ENCODE measurements at regions not wholly inside any gene's neighbourhood (a gene's known extent, or its start where the extent isn't known, plus 50 kb on each side); places are given as distances from the start of the nearest gene placed in this dataset.
"Not testable (repeated sequence)": the region's sequence is repeated elsewhere in the genome, so short reads cannot be mapped to it uniquely, and the experiment has no call there.

GRCh38 chr21:14058566-14058965, 152.2 kb downstream of the LIPI start:
- no peak for DNase-seq

- DNase-seq, result not testable (repeated sequence)
Observed at GRCh38 chr21:14057841-14058481, 152.8 kb downstream of the LIPI start.

GRCh38 chr21:14057313-14057712, 153.4 kb downstream of the LIPI start:
- no peak for DNase-seq

GRCh38 chr21:14056771-14057191, 154.0 kb downstream of the LIPI start:
- no peak for DNase-seq

- DNase-seq, result not testable (repeated sequence)
Observed at GRCh38 chr21:14055746-14056515, 154.8 kb downstream of the LIPI start.

- no peak for DNase-seq
Observed at GRCh38 chr21:14054682-14055081, 156.1 kb downstream of the LIPI start.

GRCh38 chr21:14050121-14050520, 160.6 kb downstream of the LIPI start:
- DNase-seq, result no peak

GRCh38 chr21:14046401-14046800, 164.4 kb downstream of the LIPI start:
- DNase-seq, result no peak

GRCh38 chr21:14040386-14040785, 170.4 kb downstream of the LIPI start:
- no peak for DNase-seq

- not testable (repeated sequence) for DNase-seq
Observed at GRCh38 chr21:14028619-14029018, 182.1 kb downstream of the LIPI start.

GRCh38 chr21:14027235-14027869, 183.4 kb downstream of the LIPI start:
- peak; percentile 89 for DNase-seq

- DNase-seq, result not testable (repeated sequence)
Observed at GRCh38 chr21:14020108-14020507, 190.6 kb downstream of the LIPI start.

- not testable (repeated sequence) for DNase-seq
Observed at GRCh38 chr21:14015841-14016240, 194.9 kb downstream of the LIPI start.

GRCh38 chr21:14013623-14014498, 196.9 kb downstream of the LIPI start:
- not testable (repeated sequence) for DNase-seq

- DNase-seq, result no peak
Observed at GRCh38 chr21:14013056-14013603, 197.6 kb downstream of the LIPI start.

GRCh38 chr21:14012409-14012808, 198.3 kb downstream of the LIPI start:
- no peak for DNase-seq

- DNase-seq, result not testable (repeated sequence)
Observed at GRCh38 chr21:14011751-14012150, 199.0 kb downstream of the LIPI start.

- not testable (repeated sequence) for DNase-seq
Observed at GRCh38 chr21:14011149-14011548, 199.6 kb downstream of the LIPI start.

- no peak for DNase-seq
Observed at GRCh38 chr21:14010729-14011128, 200.0 kb downstream of the LIPI start.

GRCh38 chr21:14009990-14010389, 200.8 kb downstream of the LIPI start:
- not testable (repeated sequence) for DNase-seq

- DNase-seq, result not testable (repeated sequence)
Observed at GRCh38 chr21:14009238-14009981, 201.3 kb downstream of the LIPI start.

GRCh38 chr21:14008436-14008835, 202.3 kb downstream of the LIPI start:
- peak; percentile 71 for DNase-seq

All from DMS79 (cell line).